ENCODE measurements at regions not wholly inside any gene's neighbourhood (a gene's known extent, or its start where the extent isn't known, plus 50 kb on each side); places are given as distances from the start of the nearest gene placed in this dataset.

GRCh38 chr9:27939186-27939585 lies 365.9 kb upstream of the C9orf72 start:
- TF ChIP-seq POLR2AphosphoS5 (IDR thresholded peaks at IDR 0.05; ENCODE audit: low read depth, low read length) (no peak), TCF7L2 (IDR thresholded peaks at IDR 0.05; ENCODE audit: low read depth, low read length) (no peak)
- TF ChIP-seq, protein P1, sequence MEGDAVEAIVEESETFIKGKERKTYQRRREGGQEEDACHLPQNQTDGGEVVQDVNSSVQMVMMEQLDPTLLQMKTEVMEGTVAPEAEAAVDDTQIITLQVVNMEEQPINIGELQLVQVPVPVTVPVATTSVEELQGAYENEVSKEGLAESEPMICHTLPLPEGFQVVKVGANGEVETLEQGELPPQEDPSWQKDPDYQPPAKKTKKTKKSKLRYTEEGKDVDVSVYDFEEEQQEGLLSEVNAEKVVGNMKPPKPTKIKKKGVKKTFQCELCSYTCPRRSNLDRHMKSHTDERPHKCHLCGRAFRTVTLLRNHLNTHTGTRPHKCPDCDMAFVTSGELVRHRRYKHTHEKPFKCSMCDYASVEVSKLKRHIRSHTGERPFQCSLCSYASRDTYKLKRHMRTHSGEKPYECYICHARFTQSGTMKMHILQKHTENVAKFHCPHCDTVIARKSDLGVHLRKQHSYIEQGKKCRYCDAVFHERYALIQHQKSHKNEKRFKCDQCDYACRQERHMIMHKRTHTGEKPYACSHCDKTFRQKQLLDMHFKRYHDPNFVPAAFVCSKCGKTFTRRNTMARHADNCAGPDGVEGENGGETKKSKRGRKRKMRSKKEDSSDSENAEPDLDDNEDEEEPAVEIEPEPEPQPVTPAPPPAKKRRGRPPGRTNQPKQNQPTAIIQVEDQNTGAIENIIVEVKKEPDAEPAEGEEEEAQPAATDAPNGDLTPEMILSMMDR (IDR thresholded peaks at IDR 0.05): no peak
